PFSK-1 (cell line): ENCODE measurements at regions not wholly inside any gene's neighbourhood (a gene's known extent, or its start where the extent isn't known, plus 50 kb on each side); places are given as distances from the start of the nearest gene placed in this dataset.

Source experiments
- FOXP2 ChIP-seq: optimal IDR thresholded peaks from 2 replicates; pipeline ENCODE3; 2011; ENCODE audit warnings: borderline replicate concordance, control low read depth, inconsistent platforms; ENCODE audit not compliant: insufficient read depth; ENCODE audit errors: extremely low read length, extremely low read depth
- POLR2AphosphoS5 ChIP-seq: IDR thresholded peaks from 2 replicates; pipeline ENCODE4 v1.6.1; 2012; ENCODE audit warnings: low read depth, mild to moderate bottlenecking, control low read depth, low read length, moderate library complexity
- REST ChIP-seq, 2 experiments: IDR thresholded peaks; 2 replicates each; pipeline versions ENCODE4 v1.6.1 to v1.8.0; 2011 to 2012; ENCODE audit warnings: low read depth in 2 of 2, low read length in 2 of 2, control low read depth in 1 of 2, inconsistent platforms in 1 of 2, mild to moderate bottlenecking in 1 of 2, moderate library complexity in 1 of 2; ENCODE audit not compliant: insufficient read depth in 1 of 2
- SIN3A ChIP-seq: IDR thresholded peaks from 2 replicates; pipeline ENCODE4 v1.6.1; 2012; ENCODE audit warnings: mild to moderate bottlenecking, low read length, moderate library complexity, borderline replicate concordance; ENCODE audit not compliant: insufficient read depth
- TAF1 ChIP-seq: IDR thresholded peaks from 2 replicates; pipeline ENCODE4 v1.6.1; 2012; ENCODE audit warnings: low read length, control low read depth, borderline replicate concordance; ENCODE audit not compliant: insufficient read depth

GRCh38 chr9:90988318-90988717 is 186.7 kb downstream of the SYK start:
- TF ChIP-seq FOXP2 (no peak), POLR2AphosphoS5 (no peak), TAF1 (no peak), REST (IDR thresholded peaks at IDR 0.05; ENCODE audit: insufficient read depth in 1 of 2, low read depth in 2 of 2, low read length in 2 of 2) (no peak), SIN3A (no peak)

GRCh38 chr9:90991953-90992352 is 190.3 kb downstream of the SYK start:
- TF ChIP-seq FOXP2 (no peak), POLR2AphosphoS5 (no peak), TAF1 (no peak), SIN3A (no peak), REST (IDR thresholded peaks at IDR 0.05; ENCODE audit: insufficient read depth in 1 of 2, low read depth in 2 of 2, low read length in 2 of 2) (no peak)

GRCh38 chr9:90995516-90995915 is 193.9 kb downstream of the SYK start:
- TF ChIP-seq FOXP2 (no peak), POLR2AphosphoS5 (no peak), TAF1 (no peak), REST (IDR thresholded peaks at IDR 0.05; ENCODE audit: insufficient read depth in 1 of 2, low read depth in 2 of 2, low read length in 2 of 2) (no peak), SIN3A (no peak)

- TF ChIP-seq POLR2AphosphoS5 = no peak
- no peak for TF ChIP-seq SIN3A
- TF ChIP-seq FOXP2 = no peak
- TF ChIP-seq REST (IDR thresholded peaks at IDR 0.05; ENCODE audit: insufficient read depth in 1 of 2, low read depth in 2 of 2, low read length in 2 of 2) = no peak
- TF ChIP-seq TAF1 = no peak
Observed at GRCh38 chr9:90996154-90997065, 194.8 kb downstream of the SYK start.
